ENCODE measurements at regions not wholly inside any gene's neighbourhood (a gene's known extent, or its start where the extent isn't known, plus 50 kb on each side); places are given as distances from the start of the nearest gene placed in this dataset.
A peak's percentile ranks its signal among the peaks of the same experiment; 100 is the strongest.

DNA sequence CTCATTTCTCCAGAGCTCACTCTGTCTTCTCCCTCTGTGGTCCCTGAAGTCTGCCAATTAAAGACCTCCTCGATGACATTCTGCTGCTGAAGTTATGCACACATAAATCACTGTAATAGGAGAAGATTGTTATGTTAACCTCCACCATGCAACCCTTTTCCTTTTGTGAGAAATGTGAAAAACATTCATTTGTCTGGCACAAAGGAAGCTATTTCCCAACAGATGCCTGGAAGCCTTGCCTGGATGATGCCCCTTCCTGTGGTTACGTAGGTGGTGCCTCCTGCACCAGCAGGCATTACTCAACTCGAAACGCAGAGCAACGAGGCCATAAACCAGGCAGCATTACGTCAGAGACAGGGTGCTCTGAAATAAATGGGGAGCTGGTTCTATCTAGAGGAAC is 327.4 kb upstream of the ZNF507 start:
- Histone ChIP-seq H4K20me1 (ENCODE audit: insufficient read depth, low read length) (no peaks in the 10 kb centered on the region), H3K9me3 (ENCODE audit: low read length) (peaks cover 83% of the 10 kb centered on the region), H3K27ac (ENCODE audit: extremely low read length, insufficient read depth, low read length) (no peak overlapping the region), H3K4me2 (ENCODE audit: low read depth, low read length) (no peak overlapping the region), H2AFZ (ENCODE audit: low read length) (no peak overlapping the region), H3K79me2 (ENCODE audit: insufficient read depth, low read length) (no peaks in the 10 kb centered on the region), H3K27me3 (ENCODE audit: control insufficient read depth in 1 of 2, insufficient read depth in 2 of 2, low read length in 2 of 2) (no peaks in the 10 kb centered on the region), H3K4me1 (ENCODE audit: insufficient read depth, low read length) (peaks cover under 1% of the 10 kb centered on the region), H3K4me3 (replicated peaks in 1 of 3; ENCODE audit: insufficient read depth in 1 of 3, low read depth in 2 of 3, low read length in 3 of 3) (no peak overlapping the region), H3K9ac (ENCODE audit: insufficient read depth, low read depth, low read length) (no peak overlapping the region), H3K36me3 (replicated peaks in 1 of 2; ENCODE audit: control insufficient read depth in 1 of 2, insufficient read depth in 2 of 2, low read length in 2 of 2) (no peaks in the 10 kb centered on the region)
- ATAC-seq = no peak
- intact Hi-C loops (cut with micrococcal nuclease; ENCODE audit: unreplicated experiment) (no loop called here), in situ Hi-C loops (cut with HindIII; ENCODE audit: extremely low pct_ligation_motif_present, low pct_unique_long_range_greater_than_20kb) (no loop called here)
- ChIA-PET POLR2A (no interaction called here), CTCF (ENCODE audit: low intra/inter-chr PET ratio, low total read pairs) (no interaction called here)
- TF ChIP-seq CREB1 (IDR thresholded peaks at IDR 0.05) = peak; percentile 40; the same call in 1 of the 2 replicates
- no peak for TF ChIP-seq CREB1 (CRISPR knock-in tag; IDR thresholded peaks at IDR 0.05)
- no peak for TF ChIP-seq ZNF749 (CRISPR knock-in tag; IDR thresholded peaks at IDR 0.05; ENCODE audit: borderline replicate concordance)
- no peak for FAIRE-seq
- no TSS peak for BruUV-seq (replicated peaks)
- WGBS (ENCODE audit: low lambda C conversion rate) = 10% methylated on average over 6 of the region's 6 CpGs
- no peak for DNase-seq (ENCODE audit: low spot score)

DNA sequence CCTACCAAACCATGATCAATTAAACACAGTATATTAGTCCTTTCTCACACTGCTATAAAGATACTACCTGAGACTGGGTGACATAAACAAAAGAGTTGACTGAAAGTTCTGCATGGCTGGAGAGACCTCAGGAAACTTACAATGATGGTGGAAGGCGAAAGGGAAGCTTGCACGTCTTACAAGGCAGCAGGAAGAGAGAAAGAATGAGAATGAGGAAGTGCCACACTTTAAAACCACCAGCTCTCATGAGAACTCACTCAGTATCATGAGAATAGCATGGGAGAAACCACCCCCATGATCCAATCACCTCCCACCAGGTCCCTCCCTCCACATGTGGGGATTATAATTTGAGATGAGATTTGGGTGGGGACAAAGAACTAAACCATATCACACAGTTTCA is 324.9 kb upstream of the ZNF507 start:
- Histone ChIP-seq H3K9me3 (ENCODE audit: low read length) (peaks cover 85% of the 10 kb centered on the region), H3K4me1 (ENCODE audit: insufficient read depth, low read length) (no peaks in the 10 kb centered on the region), H3K79me2 (ENCODE audit: insufficient read depth, low read length) (no peaks in the 10 kb centered on the region), H3K4me2 (ENCODE audit: low read depth, low read length) (no peak overlapping the region), H3K27me3 (ENCODE audit: control insufficient read depth in 1 of 2, insufficient read depth in 2 of 2, low read length in 2 of 2) (no peaks in the 10 kb centered on the region), H3K4me3 (replicated peaks in 1 of 3; ENCODE audit: insufficient read depth in 1 of 3, low read depth in 2 of 3, low read length in 3 of 3) (no peak overlapping the region), H4K20me1 (ENCODE audit: insufficient read depth, low read length) (no peaks in the 10 kb centered on the region), H2AFZ (ENCODE audit: low read length) (no peak overlapping the region), H3K27ac (ENCODE audit: extremely low read length, insufficient read depth, low read length) (no peak overlapping the region), H3K9ac (ENCODE audit: insufficient read depth, low read depth, low read length) (no peak overlapping the region), H3K36me3 (replicated peaks in 1 of 2; ENCODE audit: control insufficient read depth in 1 of 2, insufficient read depth in 2 of 2, low read length in 2 of 2) (no peaks in the 10 kb centered on the region)
- in situ Hi-C loops (cut with HindIII; ENCODE audit: extremely low pct_ligation_motif_present, low pct_unique_long_range_greater_than_20kb) = no loop called here
- intact Hi-C loops (cut with micrococcal nuclease; ENCODE audit: unreplicated experiment) = no loop called here
- ChIA-PET CTCF (ENCODE audit: low intra/inter-chr PET ratio, low total read pairs) (no interaction called here), POLR2A (no interaction called here)
- FAIRE-seq (no peak), DNase-seq (ENCODE audit: low spot score) (no peak), ATAC-seq (no peak)
- no TSS peak for BruUV-seq (replicated peaks)
- no peak for TF ChIP-seq PCBP1 (IDR thresholded peaks at IDR 0.05; ENCODE audit: borderline replicate concordance, low read depth, low read length)
- TF ChIP-seq PAF1 (CRISPR knock-in tag; IDR thresholded peaks at IDR 0.05) = no peak
- TF ChIP-seq DMAP1 (CRISPR knock-in tag; IDR thresholded peaks at IDR 0.05) = no peak
- TF ChIP-seq HMG20A (CRISPR knock-in tag; IDR thresholded peaks at IDR 0.05; ENCODE audit: borderline replicate concordance) = no peak
- TF ChIP-seq, protein P1, sequence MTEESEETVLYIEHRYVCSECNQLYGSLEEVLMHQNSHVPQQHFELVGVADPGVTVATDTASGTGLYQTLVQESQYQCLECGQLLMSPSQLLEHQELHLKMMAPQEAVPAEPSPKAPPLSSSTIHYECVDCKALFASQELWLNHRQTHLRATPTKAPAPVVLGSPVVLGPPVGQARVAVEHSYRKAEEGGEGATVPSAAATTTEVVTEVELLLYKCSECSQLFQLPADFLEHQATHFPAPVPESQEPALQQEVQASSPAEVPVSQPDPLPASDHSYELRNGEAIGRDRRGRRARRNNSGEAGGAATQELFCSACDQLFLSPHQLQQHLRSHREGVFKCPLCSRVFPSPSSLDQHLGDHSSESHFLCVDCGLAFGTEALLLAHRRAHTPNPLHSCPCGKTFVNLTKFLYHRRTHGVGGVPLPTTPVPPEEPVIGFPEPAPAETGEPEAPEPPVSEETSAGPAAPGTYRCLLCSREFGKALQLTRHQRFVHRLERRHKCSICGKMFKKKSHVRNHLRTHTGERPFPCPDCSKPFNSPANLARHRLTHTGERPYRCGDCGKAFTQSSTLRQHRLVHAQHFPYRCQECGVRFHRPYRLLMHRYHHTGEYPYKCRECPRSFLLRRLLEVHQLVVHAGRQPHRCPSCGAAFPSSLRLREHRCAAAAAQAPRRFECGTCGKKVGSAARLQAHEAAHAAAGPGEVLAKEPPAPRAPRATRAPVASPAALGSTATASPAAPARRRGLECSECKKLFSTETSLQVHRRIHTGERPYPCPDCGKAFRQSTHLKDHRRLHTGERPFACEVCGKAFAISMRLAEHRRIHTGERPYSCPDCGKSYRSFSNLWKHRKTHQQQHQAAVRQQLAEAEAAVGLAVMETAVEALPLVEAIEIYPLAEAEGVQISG (CRISPR knock-in tag; IDR thresholded peaks at IDR 0.05) = no peak
- no peak for TF ChIP-seq YEATS2 (CRISPR knock-in tag; IDR thresholded peaks at IDR 0.05; ENCODE audit: borderline replicate concordance)
- no peak for TF ChIP-seq USF2 (IDR thresholded peaks at IDR 0.05; ENCODE audit: low read depth, low read length)
- no peak for TF ChIP-seq USF2 (CRISPR knock-in tag; IDR thresholded peaks at IDR 0.05; ENCODE audit: borderline replicate concordance)
- TF ChIP-seq MAFK (conservative IDR thresholded peaks at IDR 0.05 in 1 of 2, IDR thresholded peaks at IDR 0.05 in 1 of 2; ENCODE audit: low read length in 2 of 2) = no peak
- WGBS (ENCODE audit: low lambda C conversion rate) = 45% methylated on average over 2 of the region's 2 CpGs

All from HepG2 (cell line).